ENCODE measurements at regions not wholly inside any gene's neighbourhood (a gene's known extent, or its start where the extent isn't known, plus 50 kb on each side); places are given as distances from the start of the nearest gene placed in this dataset.

GRCh38 chr17:15892244-15892643 lies 52.7 kb upstream of the ADORA2B start:
- intact Hi-C loops (cut with micrococcal nuclease), result no loop called here
- peaks cover 6% of the 10 kb centered on the region for H3K9me3 Mint-ChIP-seq
- H3K36me3 Mint-ChIP-seq (ENCODE audit: low read depth), result no peaks in the 10 kb centered on the region
- peaks cover 18% of the 10 kb centered on the region for H3K27me3 Mint-ChIP-seq (ENCODE audit: low read depth)
- DNase-seq (ENCODE audit: low spot score), result no peak
- no peak overlapping the region for H3K4me3 Mint-ChIP-seq (ENCODE audit: low read depth)
- H3K27ac Mint-ChIP-seq, result no peak overlapping the region
- peaks cover 12% of the 10 kb centered on the region for H3K4me1 Mint-ChIP-seq (ENCODE audit: low read depth)

DNA sequence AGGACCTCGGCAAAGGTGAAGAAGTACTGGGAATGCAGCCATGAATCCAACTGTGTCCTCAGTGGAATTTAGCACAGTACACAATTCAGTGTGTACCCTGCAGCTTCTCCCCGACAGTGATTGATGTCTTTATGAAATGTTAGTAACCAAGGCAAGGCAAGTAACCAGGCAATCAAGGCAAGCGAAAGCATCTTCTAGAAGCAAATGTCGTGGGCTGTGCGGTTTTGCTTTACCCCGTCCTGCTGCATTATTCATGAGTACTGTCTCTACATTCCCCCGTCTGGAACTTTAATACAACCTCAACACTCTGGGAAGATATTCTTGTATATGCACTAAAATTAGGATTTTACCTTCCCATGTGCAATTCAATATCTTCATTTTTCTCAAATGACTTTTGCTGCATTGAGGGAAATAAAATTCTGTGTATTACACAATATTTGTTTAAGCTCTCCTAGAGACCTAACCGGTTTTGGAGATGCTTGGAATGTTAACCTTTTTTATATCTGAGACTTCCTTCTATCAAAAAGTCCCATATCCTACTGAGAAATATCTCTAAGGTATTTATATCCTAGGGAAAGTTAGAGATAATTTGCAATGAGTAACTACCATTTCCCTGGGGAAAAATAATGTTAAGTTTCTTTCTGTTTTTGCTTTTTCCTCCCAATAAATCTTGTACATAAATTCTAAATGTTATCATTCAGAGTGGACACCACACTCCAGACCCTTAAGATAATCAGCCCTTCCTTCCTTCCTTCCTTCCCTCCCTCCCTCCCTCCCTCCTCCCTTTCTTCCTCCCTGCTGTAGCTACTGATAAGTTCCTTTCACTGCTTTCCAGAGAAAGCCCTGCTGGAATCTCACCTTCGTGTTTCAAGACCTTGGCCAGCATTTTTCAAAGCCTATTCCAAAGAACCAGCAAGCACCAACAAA lies 51.9 kb upstream of the ADORA2B start:
- intact Hi-C loops (cut with micrococcal nuclease), result no loop called here
- Mint-ChIP-seq H3K27me3 (ENCODE audit: low read depth) (peaks cover 18% of the 10 kb centered on the region), H3K4me1 (ENCODE audit: low read depth) (peaks cover 16% of the 10 kb centered on the region), H3K9me3 (peaks cover 6% of the 10 kb centered on the region), H3K4me3 (ENCODE audit: low read depth) (no peak overlapping the region), H3K36me3 (ENCODE audit: low read depth) (no peaks in the 10 kb centered on the region), H3K27ac (no peak overlapping the region)
- no peak for DNase-seq (ENCODE audit: low spot score)

DNA sequence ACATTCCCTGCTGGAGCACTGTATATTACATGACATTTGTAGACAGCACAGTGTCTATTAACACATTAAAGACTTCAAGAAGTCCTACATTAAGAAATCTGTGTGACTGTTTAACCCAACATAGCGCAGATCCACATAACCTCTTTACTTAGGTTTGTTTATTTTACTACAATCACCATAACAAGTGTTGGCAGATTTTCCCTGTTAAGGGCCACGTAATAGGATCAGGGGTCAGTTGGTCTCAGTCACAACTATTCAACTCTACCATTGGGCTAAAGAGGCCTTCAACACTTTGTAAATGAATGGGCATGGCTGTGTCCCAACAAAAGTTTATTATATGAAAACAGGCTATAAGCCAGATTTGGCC lies 51.3 kb upstream of the ADORA2B start:
- H3K27me3 Mint-ChIP-seq (ENCODE audit: low read depth), result peaks cover 18% of the 10 kb centered on the region
- H3K4me3 Mint-ChIP-seq (ENCODE audit: low read depth), result no peak overlapping the region
- no peak for DNase-seq (ENCODE audit: low spot score)
- H3K9me3 Mint-ChIP-seq, result peaks cover 6% of the 10 kb centered on the region
- H3K4me1 Mint-ChIP-seq (ENCODE audit: low read depth), result peaks cover 16% of the 10 kb centered on the region
- no peak overlapping the region for H3K27ac Mint-ChIP-seq
- no peaks in the 10 kb centered on the region for H3K36me3 Mint-ChIP-seq (ENCODE audit: low read depth)
- intact Hi-C loops (cut with micrococcal nuclease), result no loop called here

DNA sequence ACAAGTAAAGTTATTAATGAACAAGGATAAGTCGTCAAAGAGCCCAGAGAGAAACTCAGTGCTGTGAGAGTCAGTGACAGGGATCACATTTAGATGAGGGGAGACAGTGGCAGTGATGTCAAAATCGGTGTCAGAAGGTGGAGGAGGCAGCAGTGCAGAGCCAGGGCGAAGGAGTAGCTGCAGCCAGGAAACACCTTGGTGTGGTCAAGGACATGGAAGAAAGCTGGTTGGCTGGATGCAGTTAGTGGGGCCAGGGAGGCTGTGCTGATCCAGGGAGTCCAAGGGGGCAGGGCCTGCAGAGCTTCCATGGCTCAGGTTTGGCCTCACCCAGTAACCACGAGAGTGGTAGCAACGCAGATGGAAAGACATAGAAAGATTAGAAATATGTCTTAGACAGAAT lies 50.7 kb upstream of the ADORA2B start:
- intact Hi-C loops (cut with micrococcal nuclease), result no loop called here
- Mint-ChIP-seq H3K4me1 (ENCODE audit: low read depth) (peaks cover 16% of the 10 kb centered on the region), H3K4me3 (ENCODE audit: low read depth) (no peak overlapping the region)

GRCh38 chr17:15894913-15895658 lies 49.8 kb upstream of the ADORA2B start:
- peaks cover 16% of the 10 kb centered on the region for H3K4me1 Mint-ChIP-seq (ENCODE audit: low read depth)
- H3K4me3 Mint-ChIP-seq (ENCODE audit: low read depth), result no peak overlapping the region
- peaks cover 6% of the 10 kb centered on the region for H3K9me3 Mint-ChIP-seq
- no peak for DNase-seq (ENCODE audit: low spot score)
- intact Hi-C loops (cut with micrococcal nuclease), result no loop called here
- H3K36me3 Mint-ChIP-seq (ENCODE audit: low read depth), result no peaks in the 10 kb centered on the region
- peaks cover 18% of the 10 kb centered on the region for H3K27me3 Mint-ChIP-seq (ENCODE audit: low read depth)
- H3K27ac Mint-ChIP-seq, result no peak overlapping the region

More for the DNA sequence above, 50.7 kb upstream of the ADORA2B start:
- peaks cover 6% of the 10 kb centered on the region for H3K9me3 Mint-ChIP-seq
- H3K27ac Mint-ChIP-seq, result no peak overlapping the region
- H3K27me3 Mint-ChIP-seq (ENCODE audit: low read depth), result peaks cover 18% of the 10 kb centered on the region
- DNase-seq (ENCODE audit: low spot score), result no peak
- no peaks in the 10 kb centered on the region for H3K36me3 Mint-ChIP-seq (ENCODE audit: low read depth)

Measured in activated T-helper 2 cell treated with anti-CD3 and anti-CD28 coated beads, Interferon-gamma antibody, Interleukin-2, Interleukin-4, amounts not matched to agents 10 μg/mL and 5 μg/mL and 100 μg/mL, durations not matched to agents 14 hours and 24 hours and 36 hours (primary cell).